ENCODE measurements at regions not wholly inside any gene's neighbourhood (a gene's known extent, or its start where the extent isn't known, plus 50 kb on each side); places are given as distances from the start of the nearest gene placed in this dataset.

- no peak for TF ChIP-seq CTCF (IDR thresholded peaks at IDR 0.05)
- TF ChIP-seq POLR2A (IDR thresholded peaks at IDR 0.05) = no peak
Observed at GRCh38 chr10:121054874-121055273, 203.7 kb downstream of the WDR11 start.

All from thyroid gland (tissue), 4 donors.